Colonic mucosa (tissue), 4 donors: ENCODE measurements at regions not wholly inside any gene's neighbourhood (a gene's known extent, or its start where the extent isn't known, plus 50 kb on each side); places are given as distances from the start of the nearest gene placed in this dataset.
"Not testable (repeated sequence)": the region's sequence is repeated elsewhere in the genome, so short reads cannot be mapped to it uniquely, and the experiment has no call there.

ENCODE experiments used
- DNase-seq: peaks from one replicate; pipeline ENCODE4 v3.0.0-alpha.2; 2020
- H3K27ac ChIP-seq: fragments of 200-600 bp; one replicate; pipeline ENCODE4 v1.8.0; 2021
- H3K27me3 ChIP-seq: fragments of 200-600 bp; one replicate; pipeline ENCODE4 v1.8.0; 2021
- H3K36me3 ChIP-seq: fragments of 200-600 bp; one replicate; pipeline ENCODE4 v1.8.0; 2021
- H3K4me1 ChIP-seq: fragments of 200-600 bp; one replicate; pipeline ENCODE4 v1.8.0; 2021; ENCODE audit warnings: mild to moderate bottlenecking
- H3K4me3 ChIP-seq: fragments of 200-600 bp; one replicate; pipeline ENCODE4 v1.8.0; 2021
- H3K9ac ChIP-seq, 2 donors: one replicate each; pipeline ENCODE4 v1.7.0; 2013; ENCODE audit warnings: control low read depth in 2 of 2, low read depth in 2 of 2, low read length in 2 of 2
- H3K9me3 ChIP-seq: fragments of 200-600 bp; one replicate; pipeline ENCODE4 v1.8.0; 2021
- CTCF ChIP-seq: fragments of 200-600 bp; IDR thresholded peaks from one replicate; pipeline ENCODE4 v1.8.0; 2022; ENCODE audit warnings: antibody characterized with exemption, mild to moderate bottlenecking
- intact Hi-C: fragments of 100-400 bp; cut with DNase I; formaldehyde crosslinking; loops from one replicate; pipeline ENCODE4 v1.14.1; 2022
- donor health status: healthy.
- donor health status: DM: no; HTN: no; CAD: no.
- donor health status: DM: no; HTN: no; CAD: no.

GRCh38 chr1:207259391-207259790 is 62.1 kb upstream of the CD55 start:
- no peaks in the 10 kb centered on the region for H3K36me3 ChIP-seq
- H3K4me1 ChIP-seq: no peaks in the 10 kb centered on the region
- DNase-seq: no peak
- H3K4me3 ChIP-seq: no peak overlapping the region
- H3K9me3 ChIP-seq: no peaks in the 10 kb centered on the region
- no peak overlapping the region for H3K27ac ChIP-seq
- no peak overlapping the region for H3K9ac ChIP-seq
- H3K27me3 ChIP-seq: no peaks in the 10 kb centered on the region
- peak; percentile 54 for TF ChIP-seq CTCF
- intact Hi-C loops: loop anchor here (2.0 to 10.0 kb wide), 2 partner anchors 145 to 175 kb away; partner anchors contain the start of gene C4BPB

GRCh38 chr1:207261971-207262370 is 59.5 kb upstream of the CD55 start:
- no peaks in the 10 kb centered on the region for H3K36me3 ChIP-seq

GRCh38 chr1:207262891-207263290 is 58.6 kb upstream of the CD55 start:
- H3K4me1 ChIP-seq, H3K4me3 ChIP-seq, DNase-seq, H3K27me3 ChIP-seq, H3K36me3 ChIP-seq, H3K9me3 ChIP-seq, intact Hi-C loops, H3K27ac ChIP-seq, H3K9ac ChIP-seq: not testable (repeated sequence)

More at GRCh38 chr1:207261971-207262370, 59.5 kb upstream of the CD55 start:
- Histone ChIP-seq H3K4me3 (no peak overlapping the region), H3K27me3 (no peaks in the 10 kb centered on the region), H3K4me1 (no peaks in the 10 kb centered on the region), H3K9me3 (no peaks in the 10 kb centered on the region), H3K9ac (no peak overlapping the region), H3K27ac (no peak overlapping the region)
- DNase-seq: no peak
- no peak for TF ChIP-seq CTCF
- intact Hi-C loops: no loop called here

- Histone ChIP-seq H3K4me3 (no peak overlapping the region), H3K9ac (no peak overlapping the region), H3K4me1 (no peaks in the 10 kb centered on the region), H3K36me3 (no peaks in the 10 kb centered on the region), H3K27me3 (no peaks in the 10 kb centered on the region), H3K9me3 (no peaks in the 10 kb centered on the region), H3K27ac (no peak overlapping the region)
- intact Hi-C loops: no loop called here
- no peak for DNase-seq
- no peak for TF ChIP-seq CTCF
Measured at GRCh38 chr1:207264663-207265252, 56.7 kb upstream of the CD55 start.

- Histone ChIP-seq H3K4me1 (no peaks in the 10 kb centered on the region), H3K9me3 (no peaks in the 10 kb centered on the region), H3K4me3 (no peak overlapping the region), H3K27me3 (no peaks in the 10 kb centered on the region), H3K36me3 (no peaks in the 10 kb centered on the region), H3K9ac (no peak overlapping the region), H3K27ac (peak overlapping the region; percentile 0)
- DNase-seq: peak; percentile 33
- intact Hi-C loops: no loop called here
- no peak for TF ChIP-seq CTCF
Measured at GRCh38 chr1:207268337-207268736, 53.1 kb upstream of the CD55 start.

GRCh38 chr1:207268753-207269511 is 52.5 kb upstream of the CD55 start:
- Histone ChIP-seq H3K9me3 (no peaks in the 10 kb centered on the region), H3K4me1 (no peaks in the 10 kb centered on the region), H3K9ac (no peak overlapping the region), H3K27me3 (no peaks in the 10 kb centered on the region), H3K4me3 (no peak overlapping the region), H3K27ac (peak overlapping the region; percentile 0), H3K36me3 (no peaks in the 10 kb centered on the region)
- TF ChIP-seq CTCF: no peak
- intact Hi-C loops: no loop called here
- DNase-seq: no peak
